Dedifferentiated amniotic fluid mesenchymal stem cell (primary cell): ENCODE measurements at regions not wholly inside any gene's neighbourhood (a gene's known extent, or its start where the extent isn't known, plus 50 kb on each side); places are given as distances from the start of the nearest gene placed in this dataset.
"Not testable (repeated sequence)": the region's sequence is repeated elsewhere in the genome, so short reads cannot be mapped to it uniquely, and the experiment has no call there.

Experiments used
- DNase-seq: peaks from one replicate; pipeline ENCODE4 v3.0.0-alpha.2; 2016; ENCODE audit errors: extremely low spot score

DNA sequence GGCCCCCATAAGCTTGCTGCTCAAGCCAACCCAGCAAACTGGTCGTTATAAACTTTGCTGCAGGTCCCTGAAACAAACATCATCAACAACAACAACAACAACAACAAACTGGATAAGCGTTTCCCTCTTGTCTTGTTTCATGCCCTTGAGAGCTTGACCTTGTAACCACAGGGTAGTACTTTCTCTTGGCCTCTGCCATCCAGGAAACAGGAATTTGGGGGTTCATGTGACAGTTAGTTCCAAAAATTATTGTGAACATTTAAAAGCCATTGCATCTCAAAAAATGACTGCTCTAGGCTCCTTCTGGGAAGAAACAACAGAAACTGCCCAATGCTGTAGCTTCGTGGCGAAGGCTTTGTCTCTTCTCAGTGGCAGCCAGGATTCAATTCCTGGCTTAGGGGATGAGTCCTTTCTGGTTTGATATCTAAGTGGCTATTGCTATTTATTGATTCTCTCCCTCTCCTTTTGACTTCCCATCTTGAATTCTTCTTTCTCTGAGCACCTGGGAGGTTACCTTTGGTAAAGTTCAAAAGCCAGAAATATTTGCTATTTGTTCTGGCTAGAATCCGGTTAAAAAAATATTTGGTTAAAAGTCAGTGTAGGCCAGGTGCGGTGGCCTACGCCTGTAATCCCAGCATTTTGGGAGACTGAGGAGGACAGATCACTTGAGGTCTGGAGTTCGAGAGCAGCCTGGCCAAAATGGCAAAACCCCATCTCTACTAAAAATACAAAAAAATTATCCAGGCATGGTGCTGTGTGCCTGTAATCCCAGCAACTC lies 52.0 kb upstream of the CPM start:
- DNase-seq, result no peak

DNA sequence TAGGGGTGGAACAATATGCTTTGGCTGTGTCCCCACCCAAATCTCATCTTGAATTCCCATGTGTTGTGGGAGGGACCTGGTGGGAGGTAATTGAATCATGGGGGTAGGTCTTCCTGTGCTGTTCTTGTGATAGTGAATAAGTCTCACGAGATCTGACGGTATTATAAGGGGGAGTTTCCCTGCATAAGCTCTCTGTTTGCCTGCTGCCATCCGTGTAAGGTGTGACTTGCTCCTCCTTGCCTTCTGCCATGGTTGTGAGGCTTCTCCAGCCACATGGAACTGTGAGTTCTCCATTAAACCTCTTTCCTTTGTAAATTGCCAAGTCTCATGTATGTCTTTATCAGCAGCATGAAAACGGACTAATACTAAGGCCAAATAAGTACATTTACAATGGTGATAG lies 64.6 kb upstream of the CPM start:
- not testable (repeated sequence) for DNase-seq

DNA sequence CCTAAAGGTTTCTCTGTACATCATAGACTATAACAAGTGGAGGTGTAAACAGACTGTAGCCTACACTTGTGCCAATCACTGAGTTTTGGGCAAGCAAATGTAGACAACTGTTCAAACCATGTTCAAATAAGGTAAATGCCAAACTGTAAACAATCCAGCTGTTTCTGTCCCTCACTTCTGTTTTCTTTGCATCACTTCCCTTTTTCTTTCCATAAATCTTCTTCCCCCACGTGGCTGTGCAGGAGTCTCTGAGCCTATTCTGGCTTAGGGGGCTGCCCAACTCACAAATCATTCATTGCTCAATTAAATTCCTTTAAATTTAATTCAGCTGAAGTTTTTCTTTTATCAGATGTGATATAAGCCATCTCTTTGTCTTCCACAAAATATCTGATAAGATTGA lies 65.1 kb upstream of the CPM start:
- DNase-seq, result no peak

DNA sequence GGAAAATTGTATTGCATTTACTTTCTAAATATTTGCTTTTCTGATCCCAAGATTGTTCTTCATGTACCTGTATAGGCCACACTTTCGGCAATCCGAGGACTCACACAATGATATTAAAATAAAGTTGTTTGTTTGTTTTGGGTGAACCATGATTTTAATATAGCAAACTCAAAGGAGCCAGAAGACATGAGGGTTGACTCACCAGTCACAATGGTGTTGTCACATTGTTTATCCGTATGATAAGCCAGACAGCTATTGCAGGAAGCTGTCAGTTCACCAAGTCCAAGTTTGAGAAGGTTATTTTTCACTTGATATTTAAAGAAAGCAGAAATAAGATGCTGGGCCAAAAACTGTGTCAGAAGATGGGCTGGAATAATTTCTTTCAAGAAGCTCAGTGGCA lies 67.1 kb upstream of the CPM start:
- DNase-seq, result no peak

DNA sequence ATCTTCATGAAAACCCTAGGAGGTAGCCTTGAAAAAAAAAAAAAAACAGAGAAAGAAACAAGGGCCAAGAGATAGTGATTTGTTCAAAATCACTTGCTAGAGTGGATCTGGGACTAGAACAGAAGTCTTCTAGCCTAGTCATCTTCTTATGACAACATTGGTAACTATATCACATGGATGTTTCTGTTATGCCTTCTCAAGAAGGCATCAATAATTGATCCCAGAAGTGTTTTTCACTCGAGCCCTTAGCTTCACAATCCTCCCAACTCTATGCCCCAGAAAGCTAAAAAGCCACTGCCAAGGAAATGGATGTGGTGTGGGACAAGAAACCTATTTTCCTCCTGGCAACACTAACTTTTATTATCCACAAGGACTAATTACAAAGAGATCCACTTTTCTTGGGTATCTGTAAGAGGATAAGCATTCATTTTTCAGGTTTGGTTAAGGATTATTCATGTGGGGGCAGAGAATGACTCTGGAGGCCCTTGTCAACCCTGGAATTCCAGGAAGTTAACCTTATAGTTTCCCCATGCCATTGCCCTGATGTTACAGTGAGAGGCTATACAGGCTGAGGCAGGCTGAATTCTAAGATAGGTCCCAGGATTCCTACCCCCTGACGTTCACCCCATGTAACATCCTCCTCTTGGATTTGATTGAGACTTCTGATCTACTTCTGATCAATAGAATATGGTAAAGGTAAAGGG lies 67.7 kb upstream of the CPM start:
- no peak for DNase-seq

DNA sequence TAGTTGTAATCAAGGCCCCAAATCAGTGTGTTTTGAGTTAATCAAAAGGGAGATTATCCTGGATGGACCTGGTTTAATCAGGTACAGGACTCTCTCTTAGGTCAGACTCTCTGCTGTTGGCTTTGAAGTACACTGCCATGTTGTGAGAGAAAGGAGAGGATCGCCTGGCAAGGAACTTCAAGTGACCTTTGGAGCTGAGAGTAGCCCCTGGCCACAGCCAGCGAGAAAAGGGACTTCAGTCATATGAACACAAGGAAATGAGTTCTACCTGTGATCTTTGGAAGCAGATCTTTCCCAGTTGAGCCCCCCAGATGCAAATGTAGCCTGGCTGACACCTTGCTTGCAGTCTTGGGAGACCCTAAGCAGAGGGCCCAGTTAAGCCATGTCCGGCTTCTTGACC lies 68.3 kb upstream of the CPM start:
- DNase-seq, result no peak

DNA sequence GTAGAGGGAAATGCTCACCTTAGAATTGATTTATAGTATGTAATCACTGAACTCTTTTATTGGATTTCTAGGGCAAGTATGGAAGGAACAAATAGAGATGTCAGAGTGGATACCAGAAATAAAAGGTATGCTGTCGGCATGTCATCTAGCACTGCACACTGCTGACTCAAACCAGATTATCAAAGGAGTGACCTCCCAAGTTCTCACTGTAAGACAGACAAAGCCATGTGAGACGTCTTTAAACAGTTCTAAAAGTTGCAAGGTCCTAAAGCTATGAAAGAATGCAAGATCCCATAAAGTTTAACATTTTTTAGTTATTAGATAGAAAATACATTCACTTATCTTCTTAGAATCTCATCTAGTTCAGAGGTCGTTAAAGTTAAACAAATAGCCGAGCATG lies 70.0 kb upstream of the CPM start:
- DNase-seq, result no peak

DNA sequence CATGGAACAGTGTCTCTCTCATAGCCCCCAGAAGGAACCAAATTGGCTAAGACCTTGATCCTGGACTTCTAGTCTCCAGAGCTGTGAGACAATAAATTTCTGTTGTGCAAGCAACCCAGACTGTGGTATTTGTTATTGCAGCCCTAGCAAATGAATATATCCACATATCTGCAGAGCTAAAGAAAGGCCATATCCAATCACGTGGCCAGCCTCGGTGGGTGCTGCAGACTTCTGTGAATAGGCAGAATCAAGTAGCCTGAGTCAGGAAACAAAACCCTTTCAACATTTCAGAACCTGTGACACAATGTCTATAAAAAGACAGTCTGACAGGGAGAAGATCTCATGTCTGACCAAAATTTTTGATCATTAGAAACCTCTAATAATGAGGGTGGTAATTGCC lies 71.0 kb upstream of the CPM start:
- no peak for DNase-seq

DNA sequence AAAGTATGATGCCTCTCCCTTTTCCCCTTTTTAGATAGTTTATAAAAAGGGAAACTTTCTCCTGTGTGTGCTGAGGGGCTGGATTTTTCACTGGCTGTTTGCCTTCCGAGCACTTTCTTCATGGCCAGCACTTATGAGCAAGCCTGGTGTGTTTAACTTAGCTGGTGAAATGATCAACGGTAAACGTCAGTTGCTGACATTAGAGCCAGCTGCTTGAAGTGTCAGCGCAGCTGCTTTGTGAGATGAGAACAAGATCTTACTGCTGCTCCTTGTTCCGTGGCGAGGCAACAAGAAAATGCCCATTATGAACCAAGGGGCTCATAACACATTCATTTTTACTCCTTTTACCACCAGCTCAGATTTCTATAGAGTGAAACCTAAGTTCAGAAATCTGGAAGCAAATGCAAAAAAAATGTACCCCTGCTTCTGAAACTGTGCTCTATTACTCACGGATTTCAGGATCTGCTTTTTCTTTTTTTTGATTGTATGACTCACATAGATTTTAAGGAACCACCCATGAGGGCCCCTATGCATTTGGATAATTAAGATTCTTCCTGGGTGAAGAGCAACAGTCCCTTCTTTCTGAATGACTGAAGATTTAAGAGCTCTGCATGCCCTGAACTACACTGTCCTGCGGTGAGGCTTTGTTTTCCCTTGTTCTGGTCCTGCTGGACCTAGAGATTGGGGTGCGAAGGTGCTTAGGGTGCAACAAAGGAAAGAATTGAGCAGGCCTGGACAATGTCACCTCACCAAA lies 74.3 kb upstream of the CPM start:
- DNase-seq, result peak; percentile 72

DNA sequence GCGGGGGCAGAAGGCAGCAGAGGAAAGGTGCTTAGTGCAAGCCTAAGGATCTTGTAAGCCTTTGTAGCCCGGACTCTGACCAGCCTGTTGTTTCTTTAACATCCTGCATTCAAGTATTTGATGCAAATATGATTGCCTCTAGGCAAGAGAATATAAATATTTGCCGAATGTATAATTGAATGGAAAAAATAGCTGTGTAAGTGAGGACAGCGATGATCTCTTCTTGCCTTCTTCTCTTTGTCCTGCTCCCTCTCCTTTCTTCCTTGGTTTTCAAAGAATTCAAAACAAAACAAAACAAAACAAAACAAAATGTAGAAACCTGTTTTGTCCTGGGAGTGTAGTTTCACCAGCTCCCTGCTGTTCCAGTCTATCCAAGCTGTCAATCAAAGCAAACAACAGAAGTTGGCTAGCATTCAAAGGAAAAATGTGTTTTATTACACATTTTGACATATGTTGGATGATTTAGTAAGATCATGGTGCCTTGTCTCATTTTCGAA lies 74.9 kb upstream of the CPM start:
- peak; percentile 36 for DNase-seq

DNA sequence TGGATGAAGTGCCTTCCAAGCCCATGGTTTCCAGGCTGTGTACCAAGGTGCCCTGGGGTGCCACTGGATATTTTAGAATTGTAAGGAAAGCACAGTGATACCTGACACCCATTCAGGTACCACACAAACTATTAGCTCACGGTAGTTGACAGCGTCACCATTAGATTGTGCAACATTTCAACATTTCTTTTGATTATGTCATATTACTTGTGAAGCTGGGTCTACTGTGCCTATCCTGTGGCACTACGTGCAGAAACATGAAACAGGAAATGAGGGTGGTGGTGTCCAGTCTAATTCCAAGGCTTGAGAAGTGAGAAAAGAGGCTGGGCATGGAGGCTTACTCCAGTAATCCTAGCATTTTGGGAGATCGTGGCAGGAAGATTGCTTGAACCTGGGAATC lies 75.5 kb upstream of the CPM start:
- DNase-seq, result no peak

DNA sequence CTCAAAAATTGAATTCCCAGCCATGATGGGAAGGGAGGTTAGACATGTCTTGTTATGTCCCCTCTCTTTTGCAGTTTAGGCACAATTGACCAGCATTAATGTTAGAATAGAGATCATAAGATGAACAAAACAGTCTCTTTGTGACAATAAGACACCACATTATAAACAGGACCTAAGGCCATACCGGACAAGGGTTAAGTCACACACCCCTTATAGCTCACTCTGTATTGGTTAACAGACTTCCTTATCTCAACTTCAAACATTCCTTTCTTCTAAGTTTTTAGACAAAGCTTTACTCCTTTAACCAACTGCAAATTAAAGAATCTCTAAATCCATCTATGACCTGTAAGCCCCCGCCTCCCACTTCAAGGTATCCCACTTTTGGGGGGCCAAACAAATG lies 81.1 kb upstream of the CPM start:
- no peak for DNase-seq

DNA sequence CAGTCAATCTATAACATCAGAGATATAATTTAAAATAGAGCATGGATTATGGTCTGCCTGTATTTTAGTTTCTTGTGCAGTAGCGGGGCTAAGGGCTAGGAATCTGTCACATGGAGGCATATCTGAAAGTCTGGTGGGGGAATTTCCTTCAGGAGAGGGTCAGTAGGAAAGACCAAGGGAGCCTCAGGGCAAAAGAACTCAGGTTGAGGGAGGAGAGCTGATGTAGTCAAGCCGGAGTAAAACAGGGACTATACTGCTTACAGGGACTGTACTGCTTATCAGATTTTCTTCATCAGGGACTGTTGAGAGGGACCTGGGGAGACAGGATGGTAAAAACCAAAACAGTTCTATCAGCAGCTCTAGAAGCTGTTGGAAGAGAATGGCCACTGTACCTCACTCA lies 82.0 kb upstream of the CPM start:
- DNase-seq, result no peak

DNA sequence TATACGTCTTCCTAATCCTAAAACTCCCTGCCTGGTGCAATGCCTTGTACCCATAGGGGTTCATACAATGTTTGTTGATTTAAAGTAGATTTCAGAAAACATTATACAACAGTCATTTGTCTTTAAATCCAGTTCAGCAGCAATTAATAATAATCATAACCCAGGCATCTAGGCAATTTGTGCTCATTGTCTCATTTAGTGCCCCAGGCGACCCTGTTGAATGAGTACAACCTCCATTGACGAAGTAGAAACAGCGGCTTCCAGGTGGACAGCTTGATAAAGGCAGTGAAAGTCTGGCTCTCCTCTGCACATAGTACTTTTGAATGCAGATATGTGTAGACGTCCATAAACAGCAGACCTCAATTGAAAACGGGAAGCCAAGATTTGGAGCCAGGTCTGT lies 82.9 kb upstream of the CPM start:
- DNase-seq, result no peak

DNA sequence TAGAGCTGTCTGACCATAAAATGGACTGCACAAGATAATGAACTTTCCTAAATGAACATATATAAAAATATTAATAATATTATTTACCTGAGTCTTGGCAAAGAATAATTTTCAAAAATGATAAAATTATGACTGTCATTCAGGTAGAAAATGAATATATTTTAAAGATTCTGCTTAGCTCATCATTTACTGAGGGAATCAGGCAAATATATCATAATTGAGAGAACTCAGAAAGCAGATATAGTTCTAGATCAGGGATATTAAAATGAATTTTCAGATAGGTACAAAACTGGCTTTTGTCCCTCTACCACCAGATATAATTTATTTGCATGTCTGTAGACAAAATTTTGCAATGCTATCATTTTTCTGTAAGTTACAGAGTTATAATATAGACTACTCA lies 86.1 kb upstream of the CPM start:
- no peak for DNase-seq

DNA sequence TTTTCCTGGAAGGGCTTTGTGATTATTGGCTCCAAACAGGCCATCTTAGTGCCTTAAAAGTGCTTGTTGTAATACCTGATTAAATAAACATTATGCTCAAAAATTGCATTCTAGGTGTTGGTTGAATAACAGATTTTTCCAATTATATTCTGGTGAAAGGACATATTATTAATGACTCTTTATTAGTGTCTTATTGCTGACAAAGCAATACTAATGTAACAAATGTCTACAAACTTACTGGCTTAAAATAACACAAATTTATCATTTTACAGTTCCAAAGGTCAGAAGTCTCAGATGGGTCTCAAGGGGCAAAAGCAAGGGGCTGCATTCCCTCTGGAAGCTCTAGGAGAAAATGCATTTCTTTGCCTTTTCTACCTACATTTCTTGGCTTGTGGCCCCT lies 86.9 kb upstream of the CPM start:
- no peak for DNase-seq

DNA sequence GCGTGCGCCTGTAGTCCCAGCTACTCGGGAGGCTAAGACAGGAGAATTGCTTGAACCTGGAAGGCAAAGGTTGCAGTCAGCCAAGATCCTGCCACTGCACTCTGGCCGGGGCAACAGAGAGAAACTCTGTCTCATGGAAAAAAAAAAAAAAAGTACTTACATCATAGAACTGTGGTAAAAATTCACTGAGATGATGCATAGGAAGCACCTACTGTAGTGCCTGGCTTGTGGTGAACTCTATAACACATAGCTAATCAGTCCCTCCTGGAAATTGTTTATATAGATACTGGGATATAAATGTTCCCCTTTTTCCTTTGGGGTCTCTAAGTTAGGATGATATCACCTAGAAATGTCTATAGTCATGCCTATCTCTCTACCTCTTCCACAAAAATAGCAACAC lies 89.7 kb upstream of the CPM start:
- DNase-seq, result no peak

DNA sequence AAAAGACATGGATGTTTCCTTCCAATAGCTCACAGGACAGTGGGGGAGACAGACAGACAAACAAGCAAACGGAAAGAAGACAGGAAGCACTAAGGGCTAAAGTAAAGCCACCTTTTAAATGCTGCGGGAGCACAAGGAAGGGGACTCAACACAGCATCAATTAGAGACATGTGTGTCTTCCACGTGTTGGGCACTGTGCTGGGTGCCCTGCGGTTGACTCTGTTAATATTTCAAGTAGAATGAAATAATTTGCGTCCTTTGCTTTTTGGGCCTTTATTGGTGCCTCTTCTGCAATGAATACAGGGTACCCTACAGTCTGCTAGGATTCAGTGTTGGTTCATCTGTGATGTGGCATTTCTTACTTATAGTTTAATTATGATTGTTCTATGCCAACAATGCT lies 90.9 kb upstream of the CPM start:
- no peak for DNase-seq

DNA sequence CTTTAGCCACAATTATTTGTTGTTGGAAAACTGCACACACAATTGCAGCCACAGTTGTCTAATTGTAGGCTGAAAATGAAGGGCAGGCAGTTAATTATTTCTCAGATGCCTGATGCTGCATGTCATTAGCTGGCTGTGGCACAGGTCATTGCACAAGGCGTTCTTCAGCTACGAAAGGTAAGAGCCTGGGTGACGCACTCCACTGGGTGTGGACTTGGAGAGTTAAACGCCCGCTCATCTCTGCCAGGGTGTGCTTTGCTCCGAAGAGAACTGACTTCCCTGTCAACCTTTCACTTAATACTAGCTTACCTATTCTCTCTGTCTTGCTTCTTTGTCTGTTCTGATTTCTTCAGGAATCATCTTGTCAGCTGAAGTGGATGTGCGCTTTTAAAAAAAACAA lies 91.4 kb upstream of the CPM start:
- no peak for DNase-seq

DNA sequence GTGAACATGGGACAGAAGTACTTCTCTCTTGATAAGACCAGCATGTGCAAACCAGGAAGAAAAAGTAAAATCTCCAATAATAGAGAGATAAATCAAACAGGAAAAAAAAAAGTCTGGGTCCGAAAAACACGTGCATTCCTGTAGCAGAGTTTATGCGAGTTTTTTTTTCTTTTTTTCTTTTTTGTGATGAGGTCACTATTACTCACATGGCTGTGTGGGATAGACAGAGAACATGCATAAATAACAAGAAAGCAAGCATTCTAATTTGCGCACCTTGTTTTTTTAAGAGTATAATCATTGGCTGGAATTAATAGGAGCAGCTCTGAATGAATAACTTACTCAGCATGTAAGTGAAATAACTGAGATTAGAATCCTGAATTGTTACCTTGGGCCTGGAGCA lies 91.9 kb upstream of the CPM start:
- no peak for DNase-seq

DNA sequence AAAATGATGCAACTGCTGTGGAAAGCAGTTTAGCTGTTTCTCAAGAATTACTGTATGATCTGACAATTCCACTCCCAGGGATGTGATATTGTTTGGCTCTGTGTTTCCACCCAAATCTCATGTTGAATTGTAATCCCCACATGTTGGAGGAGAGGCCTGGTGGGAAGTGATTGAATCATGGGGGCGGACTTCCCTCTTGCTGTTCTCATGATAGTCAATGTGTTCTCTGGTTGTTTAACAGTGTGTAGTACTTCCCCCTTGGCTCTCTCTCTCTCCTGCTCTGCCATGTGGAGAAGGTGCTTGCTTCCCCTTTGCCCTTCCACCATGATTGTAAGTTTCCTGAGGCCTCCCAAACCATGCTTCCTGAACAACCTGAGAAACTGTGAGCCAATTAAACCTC lies 93.4 kb upstream of the CPM start:
- DNase-seq, result no peak

DNA sequence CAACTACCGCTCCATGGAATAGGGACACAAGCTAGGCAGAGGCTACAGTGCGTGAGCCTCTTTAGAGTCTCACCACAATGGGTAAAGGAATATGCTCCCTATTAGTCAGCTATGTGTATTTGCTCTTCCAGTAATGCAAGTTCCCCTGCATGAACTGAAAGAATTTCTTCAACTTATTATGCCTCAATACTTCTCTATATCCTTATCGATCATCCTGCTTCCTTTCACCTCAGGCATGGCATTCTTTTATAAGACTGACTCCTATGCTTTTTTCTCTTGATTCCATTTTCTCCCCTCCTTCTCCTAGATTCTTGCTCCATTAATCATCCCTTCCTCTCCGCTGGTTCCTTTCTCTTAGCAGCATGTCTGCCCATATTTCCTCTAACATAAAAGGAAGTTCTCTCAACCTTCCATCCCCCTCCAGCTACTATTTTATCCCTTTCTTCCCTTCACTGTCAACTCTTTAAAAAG lies 94.5 kb upstream of the CPM start:
- no peak for DNase-seq
